NCI-H2081 (cell line): ENCODE measurements at regions not wholly inside any gene's neighbourhood (a gene's known extent, or its start where the extent isn't known, plus 50 kb on each side); places are given as distances from the start of the nearest gene placed in this dataset.
"Not testable (repeated sequence)": the region's sequence is repeated elsewhere in the genome, so short reads cannot be mapped to it uniquely, and the experiment has no call there.

Experiments used
- DNase-seq, 2 experiments: peaks; one replicate each; lab custom pipeline; 2025; lab: John Stamatoyannopoulos, UW

GRCh38 chr10:31187607-31188210 is 131.3 kb upstream of the ZEB1 start:
- DNase-seq = no peak

GRCh38 chr10:31188792-31189406 is 130.1 kb upstream of the ZEB1 start:
- DNase-seq = no peak

GRCh38 chr10:31190488-31190887 is 128.5 kb upstream of the ZEB1 start:
- DNase-seq = no peak

- DNase-seq = no peak
Measured at GRCh38 chr10:31192475-31192874, 126.5 kb upstream of the ZEB1 start.

GRCh38 chr10:31194986-31195385 is 124.0 kb upstream of the ZEB1 start:
- no peak for DNase-seq

- DNase-seq = no peak
Measured at GRCh38 chr10:31197886-31198285, 121.1 kb upstream of the ZEB1 start.

GRCh38 chr10:31204090-31204489 is 114.9 kb upstream of the ZEB1 start:
- DNase-seq = no peak

GRCh38 chr10:31207636-31208035 is 111.4 kb upstream of the ZEB1 start:
- no peak for DNase-seq

- no peak for DNase-seq
Measured at GRCh38 chr10:31209478-31209877, 109.5 kb upstream of the ZEB1 start.

GRCh38 chr10:31210190-31210589 is 108.8 kb upstream of the ZEB1 start:
- DNase-seq = no peak

GRCh38 chr10:31213959-31214358 is 105.1 kb upstream of the ZEB1 start:
- DNase-seq = no peak

GRCh38 chr10:31215052-31215451 is 104.0 kb upstream of the ZEB1 start:
- DNase-seq = no peak

GRCh38 chr10:31219306-31219705 is 99.7 kb upstream of the ZEB1 start:
- no peak for DNase-seq

- DNase-seq = not testable (repeated sequence)
Measured at GRCh38 chr10:31228780-31229179, 90.2 kb upstream of the ZEB1 start.

GRCh38 chr10:31239961-31240360 is 79.1 kb upstream of the ZEB1 start:
- DNase-seq = no peak

GRCh38 chr10:31242902-31243301 is 76.1 kb upstream of the ZEB1 start:
- no peak for DNase-seq

GRCh38 chr10:31251118-31251517 is 67.9 kb upstream of the ZEB1 start:
- DNase-seq = not testable (repeated sequence)

GRCh38 chr10:31253237-31253636 is 65.8 kb upstream of the ZEB1 start:
- DNase-seq = no peak

- no peak for DNase-seq
Measured at GRCh38 chr10:31261511-31262311, 57.3 kb upstream of the ZEB1 start.

- DNase-seq = no peak
Measured at GRCh38 chr10:31262672-31263071, 56.3 kb upstream of the ZEB1 start.

- DNase-seq = no peak
Measured at GRCh38 chr10:31263903-31264302, 55.1 kb upstream of the ZEB1 start.

GRCh38 chr10:31268444-31269303 is 50.3 kb upstream of the ZEB1 start:
- DNase-seq = no peak
